KBM-7 (cell line): ENCODE measurements at regions not wholly inside any gene's neighbourhood (a gene's known extent, or its start where the extent isn't known, plus 50 kb on each side); places are given as distances from the start of the nearest gene placed in this dataset.
"Not testable (repeated sequence)": the region's sequence is repeated elsewhere in the genome, so short reads cannot be mapped to it uniquely, and the experiment has no call there.

Source experiments
- DNase-seq: peaks from one replicate; pipeline ENCODE4 v3.0.0-alpha.2; 2015
- in situ Hi-C: fragments of 300-500 bp; cut with MboI; formaldehyde crosslinking; loops from 2 replicates; pipeline ENCODE4 v1.14.3; 2020; ENCODE audit warnings: low sequenced_read_pairs, low pct_unique_long_range_greater_than_20kb, mixed read lengths

- DNase-seq, in situ Hi-C loops: not testable (repeated sequence)
These were observed 5303.4 kb upstream of the TPTE start for GRCh38 chr21:5217933-5218332.

- DNase-seq, in situ Hi-C loops: not testable (repeated sequence)
These were observed 5301.4 kb upstream of the TPTE start for GRCh38 chr21:5219988-5220387.

GRCh38 chr21:5220468-5220867, 5300.9 kb upstream of the TPTE start:
- in situ Hi-C loops: not testable (repeated sequence)

GRCh38 chr21:5221458-5222050, 5299.8 kb upstream of the TPTE start:
- in situ Hi-C loops, DNase-seq: not testable (repeated sequence)

More at GRCh38 chr21:5220468-5220867, 5300.9 kb upstream of the TPTE start:
- DNase-seq: peak; percentile 62

- DNase-seq, in situ Hi-C loops: not testable (repeated sequence)
These were observed 5298.2 kb upstream of the TPTE start for GRCh38 chr21:5222996-5223782.

GRCh38 chr21:5224156-5224555, 5297.2 kb upstream of the TPTE start:
- in situ Hi-C loops, DNase-seq: not testable (repeated sequence)

- DNase-seq, in situ Hi-C loops: not testable (repeated sequence)
These were observed 5294.1 kb upstream of the TPTE start for GRCh38 chr21:5227252-5227651.

GRCh38 chr21:5230561-5230960, 5290.8 kb upstream of the TPTE start:
- in situ Hi-C loops, DNase-seq: not testable (repeated sequence)

- DNase-seq, in situ Hi-C loops: not testable (repeated sequence)
These were observed 5290.1 kb upstream of the TPTE start for GRCh38 chr21:5231261-5231660.

GRCh38 chr21:5232176-5232958, 5289.0 kb upstream of the TPTE start:
- DNase-seq, in situ Hi-C loops: not testable (repeated sequence)

GRCh38 chr21:5235761-5236160, 5285.6 kb upstream of the TPTE start:
- DNase-seq, in situ Hi-C loops: not testable (repeated sequence)

- DNase-seq, in situ Hi-C loops: not testable (repeated sequence)
These were observed 5284.3 kb upstream of the TPTE start for GRCh38 chr21:5236846-5237675.

GRCh38 chr21:5240521-5240920, 5280.9 kb upstream of the TPTE start:
- DNase-seq, in situ Hi-C loops: not testable (repeated sequence)

- DNase-seq, in situ Hi-C loops: not testable (repeated sequence)
These were observed 5278.7 kb upstream of the TPTE start for GRCh38 chr21:5242732-5243131.

- DNase-seq, in situ Hi-C loops: not testable (repeated sequence)
These were observed 5278.1 kb upstream of the TPTE start for GRCh38 chr21:5243257-5243656.

- in situ Hi-C loops, DNase-seq: not testable (repeated sequence)
These were observed 5277.5 kb upstream of the TPTE start for GRCh38 chr21:5243715-5244375.

GRCh38 chr21:5244376-5244718, 5277.0 kb upstream of the TPTE start:
- DNase-seq, in situ Hi-C loops: not testable (repeated sequence)

- DNase-seq, in situ Hi-C loops: not testable (repeated sequence)
These were observed 5276.4 kb upstream of the TPTE start for GRCh38 chr21:5244954-5245353.
